ENCODE measurements at regions not wholly inside any gene's neighbourhood (a gene's known extent, or its start where the extent isn't known, plus 50 kb on each side); places are given as distances from the start of the nearest gene placed in this dataset.
A peak's percentile ranks its signal among the peaks of the same experiment; 100 is the strongest.

GRCh38 chr3:193187070-193187722 is 53.8 kb upstream of the PLAAT1 start:
- DNase-seq (ENCODE audit: insufficient read length, low spot score) = no peak
- TF ChIP-seq POLR2A (IDR thresholded peaks at IDR 0.05; ENCODE audit: low read depth, low read length) (no peak), POLR2AphosphoS5 (IDR thresholded peaks at IDR 0.05; ENCODE audit: low read depth, low read length) (no peak), POU2F2 (IDR thresholded peaks at IDR 0.05; ENCODE audit: low read depth, low read length) (no peak), PAX5 (IDR thresholded peaks at IDR 0.05; ENCODE audit: insufficient read depth, low read length, severe bottlenecking) (no peak), SPI1 (IDR thresholded peaks at IDR 0.05; ENCODE audit: low read depth, low read length) (no peak)
- no peak for FAIRE-seq

DNA sequence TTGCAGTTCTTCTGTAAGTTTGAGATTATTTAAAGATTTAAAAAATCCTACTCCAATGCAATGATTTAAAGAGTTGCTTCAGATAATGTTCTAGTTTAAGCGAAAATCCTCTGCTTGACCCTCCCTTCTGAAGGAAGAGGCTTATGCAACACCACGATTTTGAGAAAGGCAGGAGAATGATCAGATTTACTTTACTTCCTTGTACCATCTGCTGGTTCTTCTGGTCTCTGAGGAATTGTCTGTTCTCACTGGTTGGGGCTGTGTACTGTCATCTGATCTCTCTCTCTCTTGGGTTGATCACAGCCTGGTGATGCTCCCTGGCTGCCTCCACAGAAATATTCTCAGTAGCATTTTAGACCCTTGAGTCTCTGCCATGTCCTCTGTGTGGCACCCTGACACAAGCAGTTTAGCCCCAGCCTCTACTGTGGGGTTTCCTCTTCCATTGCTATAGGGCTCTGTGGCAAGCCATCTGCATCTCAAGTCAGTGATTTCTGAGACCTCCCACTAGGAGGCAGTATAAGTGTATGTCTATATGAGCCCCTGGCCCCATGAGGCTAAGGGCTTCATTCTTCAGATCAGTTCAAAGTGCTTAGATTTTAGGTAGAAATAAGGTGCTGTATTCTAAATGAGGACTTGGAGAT is 50.8 kb upstream of the PLAAT1 start:
- DNase-seq (ENCODE audit: insufficient read length, low spot score) (peak; percentile 10), FAIRE-seq (peak; percentile 26)
- no peak for TF ChIP-seq POU2F2 (IDR thresholded peaks at IDR 0.05; ENCODE audit: low read depth, low read length)
- no peak for TF ChIP-seq TAF1 (IDR thresholded peaks at IDR 0.05; ENCODE audit: low read depth, low read length)
- TF ChIP-seq PAX5 (IDR thresholded peaks at IDR 0.05; ENCODE audit: insufficient read depth, low read length, severe bottlenecking) = no peak
- TF ChIP-seq POLR2AphosphoS5 (IDR thresholded peaks at IDR 0.05; ENCODE audit: low read depth, low read length) = no peak
- no peak for TF ChIP-seq POLR2A (IDR thresholded peaks at IDR 0.05; ENCODE audit: low read depth, low read length)
- TF ChIP-seq SPI1 (IDR thresholded peaks at IDR 0.05; ENCODE audit: low read depth, low read length) = no peak
